Activated CD8-positive, alpha-beta memory T cell treated with anti-CD3 and anti-CD28 coated beads, Interleukin-2, amount 50 U/mL, for 1 hour (primary cell): ENCODE measurements at regions not wholly inside any gene's neighbourhood (a gene's known extent, or its start where the extent isn't known, plus 50 kb on each side); places are given as distances from the start of the nearest gene placed in this dataset.

Experiments
- DNase-seq: peaks from one replicate; pipeline ENCODE4 v3.0.0-alpha.2; 2020; ENCODE audit errors: extremely low read depth

GRCh38 chr16:85473323-85473722, 139.8 kb upstream of the GSE1 start:
- no peak for DNase-seq

GRCh38 chr16:85473909-85474620, 139.1 kb upstream of the GSE1 start:
- no peak for DNase-seq

- no peak for DNase-seq
Measured at GRCh38 chr16:85474621-85475217, 138.4 kb upstream of the GSE1 start.

GRCh38 chr16:85475233-85475632, 137.9 kb upstream of the GSE1 start:
- DNase-seq: no peak

- DNase-seq: no peak
Measured at GRCh38 chr16:85475691-85476300, 137.3 kb upstream of the GSE1 start.

GRCh38 chr16:85476389-85476788, 136.7 kb upstream of the GSE1 start:
- DNase-seq: no peak

- no peak for DNase-seq
Measured at GRCh38 chr16:85477801-85478363, 135.2 kb upstream of the GSE1 start.

- no peak for DNase-seq
Measured at GRCh38 chr16:85479972-85480726, 133.0 kb upstream of the GSE1 start.

- no peak for DNase-seq
Measured at GRCh38 chr16:85480727-85481101, 132.4 kb upstream of the GSE1 start.

- no peak for DNase-seq
Measured at GRCh38 chr16:85481206-85481605, 131.9 kb upstream of the GSE1 start.

- DNase-seq: no peak
Measured at GRCh38 chr16:85481738-85482137, 131.4 kb upstream of the GSE1 start.

GRCh38 chr16:85483424-85483823, 129.7 kb upstream of the GSE1 start:
- DNase-seq: no peak

- DNase-seq: no peak
Measured at GRCh38 chr16:85484347-85485300, 128.5 kb upstream of the GSE1 start.

GRCh38 chr16:85485379-85485778, 127.7 kb upstream of the GSE1 start:
- DNase-seq: no peak

- no peak for DNase-seq
Measured at GRCh38 chr16:85486256-85486915, 126.7 kb upstream of the GSE1 start.

GRCh38 chr16:85488414-85488813, 124.7 kb upstream of the GSE1 start:
- no peak for DNase-seq

GRCh38 chr16:85490407-85491057, 122.6 kb upstream of the GSE1 start:
- DNase-seq: no peak

GRCh38 chr16:85491058-85491771, 121.9 kb upstream of the GSE1 start:
- no peak for DNase-seq

- no peak for DNase-seq
Measured at GRCh38 chr16:85491798-85492294, 121.3 kb upstream of the GSE1 start.
